Vagina (tissue), 2 donors: ENCODE measurements at regions not wholly inside any gene's neighbourhood (a gene's known extent, or its start where the extent isn't known, plus 50 kb on each side); places are given as distances from the start of the nearest gene placed in this dataset.

Experiments
- DNase-seq, 2 donors: peaks; one replicate each; pipeline ENCODE4 v3.0.0-alpha.2; 2017; ENCODE audit errors: extremely low spot score in 2 of 2
- H3K27ac ChIP-seq: fragments of 200-600 bp; sonication (generic); one replicate; pipeline ENCODE4 v1.5.1; 2019
- H3K27me3 ChIP-seq: fragments of 200-600 bp; sonication (generic); one replicate; pipeline ENCODE4 v1.5.1; 2019
- H3K36me3 ChIP-seq, 2 donors: fragments of 200-600 bp; sonication (generic); one replicate each; pipeline ENCODE4 v1.5.1; 2017 to 2019
- H3K4me1 ChIP-seq: fragments of 200-600 bp; sonication (generic); one replicate; pipeline ENCODE4 v1.5.1; 2019
- H3K4me3 ChIP-seq, 2 donors: fragments of 200-600 bp; sonication (generic); 1 replicate in 1 of 2; 2 replicates in 1 of 2; pipeline ENCODE4 v1.5.1; 2016 to 2019
- H3K9me3 ChIP-seq: fragments of 200-600 bp; sonication (generic); one replicate; pipeline ENCODE4 v1.5.1; 2019
- POLR2A ChIP-seq, 2 donors: fragments of 450-650 bp; IDR thresholded peaks; one replicate each; pipeline ENCODE4 v1.6.1; 2017; ENCODE audit warnings: antibody characterized with exemption in 2 of 2, mild to moderate bottlenecking in 2 of 2, moderate library complexity in 2 of 2
- POLR2AphosphoS5 ChIP-seq, 2 donors: sonication (generic); formaldehyde crosslinking; IDR thresholded peaks; one replicate each; pipeline ENCODE4 v1.9.0; 2017; ENCODE audit warnings: antibody characterized with exemption in 2 of 2, mild to moderate bottlenecking in 2 of 2, low read depth in 1 of 2; ENCODE audit not compliant: insufficient read depth in 1 of 2
- intact Hi-C: fragments of 100-400 bp; cut with DNase I; formaldehyde crosslinking; loops from one replicate; pipeline ENCODE4 v1.15.1; 2023
- TF ChIP-seq, protein P1 (sequence below), 3 experiments: fragments of 450-650 bp in 2 of 3; fragments of 200-600 bp in 1 of 3; sonication (generic) in 1 of 3; IDR thresholded peaks; one replicate each; pipeline ENCODE4 v1.5.1; 2017 to 2019; ENCODE audit warnings: antibody characterized with exemption in 3 of 3, mild to moderate bottlenecking in 2 of 3, moderate library complexity in 2 of 3

DNA sequence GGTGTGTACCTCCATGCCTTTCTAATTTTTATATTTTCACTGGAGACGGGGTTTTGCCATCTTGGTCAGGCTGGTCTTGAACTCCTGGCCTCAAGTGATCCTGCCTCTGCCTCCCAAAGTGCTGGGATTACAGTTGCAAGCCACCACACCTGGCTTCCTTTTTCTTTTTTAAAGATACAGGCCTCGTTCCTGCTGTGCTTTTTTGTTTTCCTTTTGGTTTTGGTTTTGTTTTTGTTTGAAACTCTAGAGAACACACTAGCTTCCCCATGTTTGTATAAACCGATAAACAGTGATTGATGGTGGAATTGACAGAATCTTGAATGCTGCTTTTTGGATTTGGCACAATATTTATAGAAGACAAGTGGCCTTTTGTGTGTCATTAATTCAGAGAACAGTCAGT is 1603.4 kb downstream of the MAT2B start:
- Histone ChIP-seq H3K4me1 (no peaks in the 10 kb centered on the region), H3K36me3 (no peaks in the 10 kb centered on the region), H3K9me3 (no peaks in the 10 kb centered on the region), H3K27me3 (no peaks in the 10 kb centered on the region), H3K4me3 (no peak overlapping the region), H3K27ac (no peak overlapping the region)
- TF ChIP-seq, protein P1, sequence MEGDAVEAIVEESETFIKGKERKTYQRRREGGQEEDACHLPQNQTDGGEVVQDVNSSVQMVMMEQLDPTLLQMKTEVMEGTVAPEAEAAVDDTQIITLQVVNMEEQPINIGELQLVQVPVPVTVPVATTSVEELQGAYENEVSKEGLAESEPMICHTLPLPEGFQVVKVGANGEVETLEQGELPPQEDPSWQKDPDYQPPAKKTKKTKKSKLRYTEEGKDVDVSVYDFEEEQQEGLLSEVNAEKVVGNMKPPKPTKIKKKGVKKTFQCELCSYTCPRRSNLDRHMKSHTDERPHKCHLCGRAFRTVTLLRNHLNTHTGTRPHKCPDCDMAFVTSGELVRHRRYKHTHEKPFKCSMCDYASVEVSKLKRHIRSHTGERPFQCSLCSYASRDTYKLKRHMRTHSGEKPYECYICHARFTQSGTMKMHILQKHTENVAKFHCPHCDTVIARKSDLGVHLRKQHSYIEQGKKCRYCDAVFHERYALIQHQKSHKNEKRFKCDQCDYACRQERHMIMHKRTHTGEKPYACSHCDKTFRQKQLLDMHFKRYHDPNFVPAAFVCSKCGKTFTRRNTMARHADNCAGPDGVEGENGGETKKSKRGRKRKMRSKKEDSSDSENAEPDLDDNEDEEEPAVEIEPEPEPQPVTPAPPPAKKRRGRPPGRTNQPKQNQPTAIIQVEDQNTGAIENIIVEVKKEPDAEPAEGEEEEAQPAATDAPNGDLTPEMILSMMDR (IDR thresholded peaks at IDR 0.05): no peak
- TF ChIP-seq POLR2A (IDR thresholded peaks at IDR 0.05) (no peak), POLR2AphosphoS5 (IDR thresholded peaks at IDR 0.05; ENCODE audit: insufficient read depth in 1 of 2, low read depth in 1 of 2) (no peak)
- no peak for DNase-seq
- intact Hi-C loops: no loop called here

DNA sequence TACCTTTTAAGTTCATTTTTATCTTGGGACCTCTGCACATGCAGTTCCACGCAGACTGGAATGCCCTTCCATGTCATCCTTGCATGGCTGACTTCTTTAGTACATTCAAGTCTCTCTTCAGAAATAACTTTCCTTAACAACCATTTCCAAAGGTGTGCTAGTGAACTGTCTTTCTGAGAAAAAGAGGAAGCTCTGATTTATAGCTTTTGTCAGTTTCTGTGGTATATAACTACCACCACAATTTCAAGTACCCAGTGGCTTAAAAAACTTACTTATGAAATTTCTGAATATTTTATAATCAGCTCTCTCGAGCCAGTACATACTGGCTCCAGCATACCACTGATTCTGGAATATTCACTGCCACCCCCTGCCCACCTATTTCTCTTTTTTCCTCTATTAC is 1613.8 kb downstream of the MAT2B start:
- intact Hi-C loops: no loop called here
- no peaks in the 10 kb centered on the region for H3K27me3 ChIP-seq
- TF ChIP-seq, protein P1 (IDR thresholded peaks at IDR 0.05): no peak
- no peak for TF ChIP-seq POLR2A (IDR thresholded peaks at IDR 0.05)
- no peak for TF ChIP-seq POLR2AphosphoS5 (IDR thresholded peaks at IDR 0.05; ENCODE audit: insufficient read depth in 1 of 2, low read depth in 1 of 2)

DNA sequence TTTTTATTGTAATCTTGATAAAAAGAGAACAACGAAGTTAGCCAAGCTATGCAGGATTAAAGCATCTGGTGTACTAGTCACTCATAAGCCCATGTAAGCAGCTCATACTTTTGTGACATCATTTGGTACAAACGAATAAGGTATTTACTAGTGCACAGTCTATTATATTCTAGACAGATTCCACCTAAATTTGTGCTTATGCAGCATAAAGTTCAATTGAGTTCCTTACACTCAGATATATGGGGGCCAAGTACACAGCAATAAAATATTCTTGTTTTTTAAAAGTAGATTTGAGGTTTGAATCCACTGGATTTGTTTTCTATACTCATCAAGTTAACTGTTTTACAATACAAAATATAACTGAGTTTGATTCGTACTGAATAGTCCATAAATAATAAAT is 1621.2 kb downstream of the MAT2B start:
- TF ChIP-seq POLR2AphosphoS5 (IDR thresholded peaks at IDR 0.05; ENCODE audit: insufficient read depth in 1 of 2, low read depth in 1 of 2) (no peak), POLR2A (IDR thresholded peaks at IDR 0.05) (no peak)
- TF ChIP-seq, protein P1 (IDR thresholded peaks at IDR 0.05): no peak
- H3K27ac ChIP-seq: no peak overlapping the region
- no peak overlapping the region for H3K4me3 ChIP-seq
- no peaks in the 10 kb centered on the region for H3K36me3 ChIP-seq
- no peak for DNase-seq
- intact Hi-C loops: no loop called here
- no peaks in the 10 kb centered on the region for H3K9me3 ChIP-seq
- no peaks in the 10 kb centered on the region for H3K4me1 ChIP-seq
- no peaks in the 10 kb centered on the region for H3K27me3 ChIP-seq

More for the DNA sequence above, 1613.8 kb downstream of the MAT2B start:
- no peak overlapping the region for H3K27ac ChIP-seq
- no peaks in the 10 kb centered on the region for H3K9me3 ChIP-seq
- H3K4me1 ChIP-seq: no peaks in the 10 kb centered on the region
- no peak overlapping the region for H3K4me3 ChIP-seq
- DNase-seq: no peak
- H3K36me3 ChIP-seq: no peaks in the 10 kb centered on the region

DNA sequence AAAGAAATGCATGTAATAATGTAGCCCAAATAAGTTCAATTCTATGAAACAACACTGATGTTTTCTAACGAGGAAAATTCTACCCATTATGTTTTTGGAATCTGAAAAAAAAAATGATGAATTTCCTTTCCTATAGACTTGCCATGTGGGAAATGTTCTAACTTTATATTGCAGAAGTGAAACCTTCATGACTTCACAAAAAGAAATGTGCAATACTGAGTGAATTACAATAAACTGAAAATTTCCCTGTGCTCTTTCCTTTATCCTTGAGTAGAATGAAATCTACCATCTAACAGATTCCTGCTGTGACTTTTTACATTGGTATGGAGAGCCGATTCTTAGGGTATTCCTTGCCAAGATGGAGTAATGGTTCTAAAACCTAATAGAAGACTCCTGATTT is 1622.5 kb downstream of the MAT2B start:
- no peak overlapping the region for H3K4me3 ChIP-seq
- H3K4me1 ChIP-seq: no peaks in the 10 kb centered on the region
- H3K36me3 ChIP-seq: no peaks in the 10 kb centered on the region
- no peak overlapping the region for H3K27ac ChIP-seq
- no peaks in the 10 kb centered on the region for H3K27me3 ChIP-seq
- intact Hi-C loops: no loop called here
- no peak for DNase-seq
- TF ChIP-seq POLR2AphosphoS5 (IDR thresholded peaks at IDR 0.05; ENCODE audit: insufficient read depth in 1 of 2, low read depth in 1 of 2): no peak
- TF ChIP-seq POLR2A (IDR thresholded peaks at IDR 0.05): no peak
- TF ChIP-seq, protein P1 (IDR thresholded peaks at IDR 0.05): no peak
- H3K9me3 ChIP-seq: no peaks in the 10 kb centered on the region

DNA sequence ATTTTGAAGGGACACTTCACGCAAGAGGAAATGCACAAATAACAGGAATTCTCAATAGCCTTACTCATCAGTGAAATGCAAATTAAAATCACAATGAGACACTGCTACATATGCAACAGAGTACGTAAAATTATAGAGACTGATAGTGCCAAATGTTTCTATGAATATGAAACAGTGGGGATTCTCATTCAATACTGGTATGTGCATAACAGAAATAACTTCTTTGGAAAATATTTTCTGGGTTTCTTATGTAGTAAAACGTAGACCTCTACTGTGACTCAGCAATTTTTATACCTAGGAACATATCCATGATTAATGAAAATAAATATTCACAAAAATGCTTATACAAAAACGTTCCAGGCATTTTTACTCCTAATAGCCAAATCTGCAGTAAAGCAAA is 1625.2 kb downstream of the MAT2B start:
- TF ChIP-seq POLR2A (IDR thresholded peaks at IDR 0.05) (no peak), POLR2AphosphoS5 (IDR thresholded peaks at IDR 0.05; ENCODE audit: insufficient read depth in 1 of 2, low read depth in 1 of 2) (no peak)
- TF ChIP-seq, protein P1 (IDR thresholded peaks at IDR 0.05): no peak
- DNase-seq: no peak
- intact Hi-C loops: no loop called here
- no peaks in the 10 kb centered on the region for H3K4me1 ChIP-seq
- H3K27ac ChIP-seq: no peak overlapping the region
- H3K27me3 ChIP-seq: no peaks in the 10 kb centered on the region
- H3K36me3 ChIP-seq: no peaks in the 10 kb centered on the region
- no peaks in the 10 kb centered on the region for H3K9me3 ChIP-seq
- no peak overlapping the region for H3K4me3 ChIP-seq
